HG03159 (cell line): ENCODE measurements at regions not wholly inside any gene's neighbourhood (a gene's known extent, or its start where the extent isn't known, plus 50 kb on each side); places are given as distances from the start of the nearest gene placed in this dataset.
"Not testable (repeated sequence)": the region's sequence is repeated elsewhere in the genome, so short reads cannot be mapped to it uniquely, and the experiment has no call there.

ENCODE experiments used
- ATAC-seq: cut with Tn5 transposase; IDR thresholded peaks from one replicate; pipeline ENCODE4 v1.9.1; 2021; ENCODE audit warnings: mild to moderate bottlenecking, moderate library complexity; ENCODE audit not compliant: unreplicated experiment

DNA sequence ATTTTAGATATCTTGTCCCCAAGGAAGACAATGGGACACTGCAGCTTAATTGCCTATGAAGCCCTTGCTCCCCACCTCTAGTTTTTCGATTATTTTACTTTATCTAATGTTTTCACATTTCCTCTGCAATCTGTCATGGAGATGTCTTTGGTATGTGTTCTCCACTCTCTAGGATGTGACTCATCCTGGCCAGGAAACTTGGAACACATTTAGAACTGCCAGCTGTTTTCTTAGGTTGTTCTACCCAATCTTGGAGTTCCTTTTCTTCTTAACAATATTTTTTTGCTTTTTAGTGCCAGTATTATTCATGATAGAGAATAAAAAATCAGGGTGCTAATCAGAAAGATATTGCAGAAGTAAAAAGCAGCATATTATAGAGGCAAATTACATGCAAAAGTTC, 101.7 kb upstream of the CLEC14A start:
- no peak for ATAC-seq

DNA sequence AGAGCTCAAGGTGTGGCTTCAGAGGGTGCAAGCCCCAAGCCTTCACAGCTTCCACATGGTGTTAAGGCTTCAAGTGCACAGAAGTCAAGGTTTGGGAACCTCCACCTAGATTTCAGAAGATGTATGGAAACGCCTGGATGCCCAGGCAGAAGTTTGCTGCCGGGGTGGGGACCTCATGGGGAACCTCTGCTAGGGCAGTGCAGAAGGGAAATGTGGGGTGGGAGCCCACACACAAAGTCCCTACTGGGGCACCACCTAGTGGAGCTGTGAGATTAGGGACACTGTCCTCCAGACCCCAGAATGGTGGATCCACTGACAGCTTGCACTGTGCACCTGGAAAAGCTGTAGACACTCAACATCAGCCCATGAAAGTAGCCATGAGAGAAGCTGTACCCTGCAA, 99.6 kb upstream of the CLEC14A start:
- not testable (repeated sequence) for ATAC-seq

DNA sequence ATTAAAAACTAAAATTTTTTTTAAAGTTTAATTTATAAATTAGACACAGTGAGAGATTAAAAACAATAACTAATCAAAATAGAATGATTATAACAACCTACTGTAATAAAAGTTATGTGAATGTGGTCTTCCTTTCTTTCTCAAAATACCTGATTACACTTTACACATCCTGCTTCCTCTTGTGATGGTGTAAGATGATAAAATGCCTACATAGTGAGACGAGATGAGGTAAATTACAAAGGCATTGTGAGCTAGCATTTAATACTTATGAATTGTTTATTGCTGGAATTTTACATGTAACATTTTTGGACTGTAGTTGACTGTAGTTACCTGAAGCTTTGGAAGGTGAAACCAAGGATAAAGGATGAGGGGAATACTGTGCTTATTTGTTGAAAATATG, 94.2 kb upstream of the CLEC14A start:
- no peak for ATAC-seq

DNA sequence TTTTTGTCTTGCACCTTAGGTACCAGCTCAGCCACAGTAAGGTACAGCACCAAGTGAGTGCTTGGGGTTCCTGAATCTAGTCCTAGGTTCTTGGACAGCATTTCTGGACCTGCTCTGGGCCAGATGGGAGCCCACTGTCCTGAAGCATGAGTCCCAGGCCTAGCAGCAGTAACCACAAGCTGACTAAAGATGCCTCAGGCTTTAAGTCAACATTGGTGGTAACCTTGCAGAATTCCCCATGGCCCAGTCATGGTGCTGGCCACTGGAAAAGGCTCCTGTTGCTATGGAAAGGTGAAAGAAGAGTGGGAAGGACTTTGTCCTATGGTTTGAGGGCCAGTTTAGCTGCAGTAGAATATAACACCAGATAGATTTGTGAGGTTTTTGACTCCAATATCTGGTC, 86.9 kb upstream of the CLEC14A start:
- ATAC-seq: no peak

DNA sequence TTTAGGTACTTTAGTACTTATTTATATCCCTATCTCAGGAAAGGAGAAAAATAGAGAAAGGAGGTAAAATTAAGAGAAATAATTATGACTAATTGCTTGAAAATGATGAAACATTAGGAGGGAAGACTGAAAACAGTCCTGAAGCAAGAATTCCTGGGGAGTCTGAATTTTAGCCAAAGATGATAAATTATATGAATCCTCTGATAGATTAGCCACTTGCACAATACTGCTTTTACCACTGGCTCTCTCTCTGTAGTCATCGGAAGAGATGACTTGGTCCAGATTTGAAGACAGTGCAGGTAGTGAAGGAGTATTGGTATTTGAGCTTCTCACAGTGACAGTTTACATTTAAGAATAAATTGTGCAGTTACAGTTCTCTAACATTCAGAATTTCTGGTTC, 83.8 kb upstream of the CLEC14A start:
- no peak for ATAC-seq

DNA sequence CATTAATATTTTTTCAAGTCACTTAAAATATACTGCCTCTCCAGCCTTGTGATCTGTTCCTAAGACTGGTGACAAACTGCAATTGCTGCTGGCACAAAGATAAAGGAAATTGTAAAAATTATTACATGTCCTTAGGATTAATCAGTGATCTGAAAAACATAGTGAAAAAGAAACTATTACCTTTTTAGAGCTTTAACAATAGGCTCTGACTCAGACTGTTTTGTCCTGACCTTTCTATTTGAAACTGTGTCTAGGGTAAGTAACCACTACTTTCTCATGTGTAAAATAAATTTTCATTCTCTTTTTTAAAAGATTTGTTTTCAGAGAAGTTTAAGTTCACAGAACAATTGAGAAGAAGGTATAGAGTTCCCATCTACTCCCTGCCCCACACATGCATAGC, 80.4 kb upstream of the CLEC14A start:
- ATAC-seq: no peak

DNA sequence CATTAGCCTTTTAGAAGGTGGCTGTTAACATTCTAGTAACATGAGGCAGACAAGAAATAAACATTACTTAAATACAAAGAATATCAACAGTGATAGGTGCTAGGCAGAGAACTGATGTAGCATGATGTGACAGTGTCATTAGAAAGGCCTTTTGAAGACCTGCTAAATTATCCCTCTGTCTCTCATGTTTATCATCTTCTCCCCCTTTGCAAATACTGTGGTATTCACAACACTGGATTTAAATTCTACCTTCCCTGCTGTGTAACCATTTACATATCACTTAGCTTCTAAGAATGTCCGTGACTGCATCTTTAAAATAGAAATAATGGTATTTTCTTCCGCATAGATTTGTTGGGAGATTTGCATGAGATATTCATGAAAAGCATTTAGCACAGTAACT, 74.4 kb upstream of the CLEC14A start:
- ATAC-seq: no peak

DNA sequence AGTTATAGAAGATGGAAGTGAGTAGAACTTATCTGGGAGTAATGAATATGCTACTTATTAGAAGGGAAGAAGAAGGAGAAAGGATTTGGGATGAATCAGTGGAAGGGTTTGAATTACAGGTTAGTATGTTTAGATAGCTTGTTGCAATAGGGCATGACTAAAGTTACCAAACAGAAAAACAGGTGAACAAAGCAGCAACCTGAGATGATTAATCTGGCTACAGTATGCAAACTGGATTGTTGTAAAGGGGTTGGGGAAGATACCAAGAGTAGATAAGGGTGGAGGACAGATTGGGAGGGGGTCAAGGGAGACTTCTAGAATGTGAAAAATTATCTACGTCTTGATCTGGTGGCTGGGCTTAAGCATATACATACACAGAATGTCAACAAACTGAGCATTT, 73.4 kb upstream of the CLEC14A start:
- no peak for ATAC-seq

DNA sequence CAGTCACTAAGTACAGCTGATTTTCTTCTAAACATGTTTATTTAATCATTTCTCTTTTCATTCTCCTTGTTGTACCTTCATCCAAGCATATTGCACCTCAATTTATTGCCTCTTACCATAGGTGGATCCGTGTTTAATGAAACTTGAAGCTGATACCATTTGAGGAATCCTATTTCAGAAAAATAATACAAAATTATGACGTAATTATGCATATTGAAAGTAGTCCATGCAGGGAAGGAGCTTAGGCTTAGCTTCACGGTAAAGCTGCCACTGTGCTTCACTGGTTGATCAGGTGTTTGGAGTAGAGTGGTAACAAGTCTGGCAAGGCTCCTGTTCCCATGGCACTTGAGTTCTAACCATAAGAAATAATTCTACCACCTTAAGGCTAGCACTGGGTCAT, 61.0 kb upstream of the CLEC14A start:
- ATAC-seq: no peak

DNA sequence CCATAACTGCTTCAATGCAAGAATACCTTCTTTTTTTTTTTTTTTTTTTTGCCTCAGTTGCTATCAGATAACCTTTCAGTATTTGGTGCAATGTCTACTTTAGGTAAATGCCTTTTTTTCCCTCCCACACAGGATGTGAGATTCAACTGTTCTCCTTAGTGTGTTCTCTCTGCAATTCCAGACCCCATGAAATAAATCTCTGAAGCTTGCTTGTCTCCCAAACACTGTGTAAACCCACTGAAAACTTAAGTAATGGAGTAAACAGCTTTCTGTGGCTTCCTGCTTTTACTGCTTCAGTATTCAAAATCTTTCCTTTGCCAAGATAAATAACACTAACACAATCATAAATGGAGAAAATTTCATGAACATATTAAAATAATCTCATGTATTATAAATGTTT, 55.8 kb upstream of the CLEC14A start:
- ATAC-seq: no peak

DNA sequence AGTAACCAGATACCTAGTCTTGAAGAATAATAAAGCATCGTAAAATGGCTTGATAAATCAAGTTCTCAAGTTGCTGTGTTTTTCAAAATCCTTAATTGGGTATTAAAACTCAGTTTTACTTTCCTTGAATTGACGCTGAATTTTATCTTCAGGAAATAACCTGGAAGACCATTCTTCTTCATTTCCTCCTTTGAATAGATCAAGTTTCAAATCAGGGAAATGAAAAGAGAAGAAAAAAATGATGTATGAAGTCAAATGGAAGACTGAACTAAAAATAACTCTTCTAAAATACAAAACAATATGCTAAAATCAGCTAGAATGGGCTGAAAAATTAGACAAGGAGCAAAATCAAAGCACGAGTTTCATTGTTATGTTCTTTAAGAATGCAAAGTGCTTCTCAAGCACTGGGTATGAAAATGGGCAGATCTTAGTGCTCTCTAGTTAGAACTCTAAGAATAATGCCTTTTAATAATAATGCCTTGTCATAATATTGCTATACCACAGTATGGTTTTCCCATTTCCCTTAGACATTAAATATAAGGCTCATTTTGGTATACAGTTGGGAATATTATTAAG, 54.6 kb upstream of the CLEC14A start:
- no peak for ATAC-seq

DNA sequence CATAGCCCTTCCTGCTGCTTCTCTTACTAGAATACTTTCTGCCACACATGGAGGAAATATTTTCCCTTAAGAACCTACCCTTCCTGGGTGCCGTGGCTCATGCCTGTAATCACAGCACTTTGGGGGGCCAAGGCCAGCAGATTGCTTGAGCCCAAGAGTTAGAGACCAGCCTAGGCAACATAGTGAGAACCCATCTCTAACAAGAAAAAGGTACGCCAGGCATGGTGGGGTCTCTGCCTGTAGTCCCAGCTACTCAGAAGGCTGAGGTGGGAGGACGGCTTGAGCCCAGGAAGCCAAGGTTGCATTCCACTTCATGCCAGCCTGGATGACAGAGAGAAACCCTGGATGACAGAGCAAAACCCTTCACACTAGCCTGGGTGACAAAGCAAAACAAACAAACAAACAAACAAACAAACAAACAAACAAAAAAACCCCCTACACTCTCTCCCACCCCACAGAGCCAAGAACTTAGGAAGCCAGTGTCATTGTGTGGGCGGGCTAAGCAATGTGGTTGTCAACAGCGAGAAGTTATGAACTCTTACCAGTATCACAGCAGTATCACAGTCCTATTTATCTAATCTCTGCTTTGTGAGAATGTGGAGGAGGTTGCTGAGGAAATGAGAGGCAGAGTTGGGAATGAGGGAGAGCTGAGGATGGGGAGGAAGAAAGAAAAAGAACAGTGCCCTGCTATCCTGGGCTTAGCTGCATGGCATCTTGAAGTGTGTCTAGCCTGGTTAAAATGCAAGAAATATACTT, 53.8 kb upstream of the CLEC14A start:
- no peak for ATAC-seq
